ENCODE measurements at regions not wholly inside any gene's neighbourhood (a gene's known extent, or its start where the extent isn't known, plus 50 kb on each side); places are given as distances from the start of the nearest gene placed in this dataset.

GRCh38 chr10:106280896-106281460, 883.5 kb downstream of the SORCS1 start:
- POLR2A ChIA-PET, result no interaction called here
- Histone ChIP-seq H3K9me3 (ENCODE audit: control extremely low read depth in 1 of 3, control insufficient read depth in 2 of 3, insufficient read depth in 1 of 3, low read length in 2 of 3) (peaks cover 0 to 1% (median 0%) of the 10 kb centered on the region in 3 donors), H3K27ac (ENCODE audit: low read length in 2 of 2) (no peak overlapping the region)

DNA sequence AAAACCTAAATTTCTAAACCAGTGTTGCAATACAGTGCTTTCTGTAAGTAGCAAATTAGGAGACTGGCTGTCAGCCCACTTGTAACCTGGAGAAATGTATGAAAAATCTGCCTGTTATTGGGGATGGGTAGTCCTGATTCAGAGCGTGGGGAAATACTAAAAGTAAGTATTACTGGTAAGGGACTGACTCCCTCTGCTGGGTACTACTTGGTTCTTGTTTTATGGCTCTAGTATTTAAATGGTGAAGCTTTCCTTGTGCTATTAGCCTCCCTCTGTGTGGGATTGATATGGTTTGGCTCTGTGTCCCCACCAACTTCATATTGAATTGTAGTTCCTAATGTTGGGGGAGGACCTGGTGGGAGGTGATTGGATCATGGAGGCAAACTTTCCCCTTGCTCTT, 886.1 kb downstream of the SORCS1 start:
- POLR2A ChIA-PET, result no interaction called here
- H3K4me3 Mint-ChIP-seq, result no peak overlapping the region

More at GRCh38 chr10:106280896-106281460, 883.5 kb downstream of the SORCS1 start:
- no peaks in the 10 kb centered on the region for H3K4me1 Mint-ChIP-seq
- Histone ChIP-seq H3K27me3 (replicated peaks in 1 of 4; ENCODE audit: control extremely low read depth in 1 of 4, control insufficient read depth in 3 of 4, insufficient read depth in 4 of 4, low read length in 3 of 4) (no peaks in the 10 kb centered on the region), H3K4me3 (ENCODE audit: control extremely low read depth in 1 of 5, extremely low read depth in 1 of 5, insufficient read depth in 1 of 5, low read depth in 2 of 5, low read length in 4 of 5) (no peak overlapping the region), H3K79me2 (ENCODE audit: control insufficient read depth, insufficient read depth, low read length) (no peaks in the 10 kb centered on the region), H3K4me2 (replicated peaks; ENCODE audit: low read depth, low read length, poor library complexity, severe bottlenecking) (no peak overlapping the region), H3K36me3 (replicated peaks in 1 of 2; ENCODE audit: control extremely low read depth in 1 of 2, control insufficient read depth in 1 of 2, extremely low read depth in 1 of 2, insufficient read depth in 2 of 2, low read length in 1 of 2) (no peaks in the 10 kb centered on the region), H2AFZ (ENCODE audit: insufficient read depth, low read depth, low read length, poor library complexity, severe bottlenecking) (no peak overlapping the region), H3K9ac (ENCODE audit: low read length) (no peak overlapping the region), H4K20me1 (ENCODE audit: control insufficient read depth, insufficient read depth, low read length, poor library complexity, severe bottlenecking) (no peaks in the 10 kb centered on the region), H3K4me1 (ENCODE audit: control insufficient read depth in 2 of 2, insufficient read depth in 2 of 2, low read length in 2 of 2) (no peaks in the 10 kb centered on the region)
- ATAC-seq (ENCODE audit: low read depth) (no peak), DNase-seq (no peak)
- H3K9me3 Mint-ChIP-seq (ENCODE audit: insufficient read depth), result peaks cover 8% of the 10 kb centered on the region
- no peak overlapping the region for H3K27ac Mint-ChIP-seq
- intact Hi-C loops (cut with micrococcal nuclease), result no loop called here
- no peak overlapping the region for H3K4me3 Mint-ChIP-seq
- 77% methylated on average over 6 of the region's 7 CpGs for WGBS (ENCODE audit: insufficient coverage)
- TF ChIP-seq, protein P1, sequence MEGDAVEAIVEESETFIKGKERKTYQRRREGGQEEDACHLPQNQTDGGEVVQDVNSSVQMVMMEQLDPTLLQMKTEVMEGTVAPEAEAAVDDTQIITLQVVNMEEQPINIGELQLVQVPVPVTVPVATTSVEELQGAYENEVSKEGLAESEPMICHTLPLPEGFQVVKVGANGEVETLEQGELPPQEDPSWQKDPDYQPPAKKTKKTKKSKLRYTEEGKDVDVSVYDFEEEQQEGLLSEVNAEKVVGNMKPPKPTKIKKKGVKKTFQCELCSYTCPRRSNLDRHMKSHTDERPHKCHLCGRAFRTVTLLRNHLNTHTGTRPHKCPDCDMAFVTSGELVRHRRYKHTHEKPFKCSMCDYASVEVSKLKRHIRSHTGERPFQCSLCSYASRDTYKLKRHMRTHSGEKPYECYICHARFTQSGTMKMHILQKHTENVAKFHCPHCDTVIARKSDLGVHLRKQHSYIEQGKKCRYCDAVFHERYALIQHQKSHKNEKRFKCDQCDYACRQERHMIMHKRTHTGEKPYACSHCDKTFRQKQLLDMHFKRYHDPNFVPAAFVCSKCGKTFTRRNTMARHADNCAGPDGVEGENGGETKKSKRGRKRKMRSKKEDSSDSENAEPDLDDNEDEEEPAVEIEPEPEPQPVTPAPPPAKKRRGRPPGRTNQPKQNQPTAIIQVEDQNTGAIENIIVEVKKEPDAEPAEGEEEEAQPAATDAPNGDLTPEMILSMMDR (IDR thresholded peaks at IDR 0.05), result no peak
- no peak for TF ChIP-seq EZH2 (IDR thresholded peaks at IDR 0.05; ENCODE audit: borderline replicate concordance, insufficient read depth, low read depth, low read length, poor library complexity, severe bottlenecking)
- CTCF ChIA-PET, result no interaction called here
- no peaks in the 10 kb centered on the region for H3K27me3 Mint-ChIP-seq

More for the DNA sequence above, 886.1 kb downstream of the SORCS1 start:
- ATAC-seq (ENCODE audit: low read depth) (no peak), DNase-seq (no peak)
- Mint-ChIP-seq H3K27me3 (no peaks in the 10 kb centered on the region), H3K4me1 (no peaks in the 10 kb centered on the region), H3K27ac (no peak overlapping the region), H3K9me3 (ENCODE audit: insufficient read depth) (peaks cover 8% of the 10 kb centered on the region)
- Histone ChIP-seq H3K36me3 (replicated peaks in 1 of 2; ENCODE audit: control extremely low read depth in 1 of 2, control insufficient read depth in 1 of 2, extremely low read depth in 1 of 2, insufficient read depth in 2 of 2, low read length in 1 of 2) (no peaks in the 10 kb centered on the region), H4K20me1 (ENCODE audit: control insufficient read depth, insufficient read depth, low read length, poor library complexity, severe bottlenecking) (no peaks in the 10 kb centered on the region), H3K4me1 (ENCODE audit: control insufficient read depth in 2 of 2, insufficient read depth in 2 of 2, low read length in 2 of 2) (no peaks in the 10 kb centered on the region), H3K79me2 (ENCODE audit: control insufficient read depth, insufficient read depth, low read length) (no peaks in the 10 kb centered on the region), H3K4me3 (ENCODE audit: control extremely low read depth in 1 of 5, extremely low read depth in 1 of 5, insufficient read depth in 1 of 5, low read depth in 2 of 5, low read length in 4 of 5) (no peak overlapping the region), H3K27me3 (replicated peaks in 1 of 4; ENCODE audit: control extremely low read depth in 1 of 4, control insufficient read depth in 3 of 4, insufficient read depth in 4 of 4, low read length in 3 of 4) (no peaks in the 10 kb centered on the region), H3K4me2 (replicated peaks; ENCODE audit: low read depth, low read length, poor library complexity, severe bottlenecking) (no peak overlapping the region), H2AFZ (ENCODE audit: insufficient read depth, low read depth, low read length, poor library complexity, severe bottlenecking) (no peak overlapping the region), H3K9me3 (ENCODE audit: control extremely low read depth in 1 of 3, control insufficient read depth in 2 of 3, insufficient read depth in 1 of 3, low read length in 2 of 3) (peaks cover 0 to 1% (median 0%) of the 10 kb centered on the region in 3 donors), H3K27ac (ENCODE audit: low read length in 2 of 2) (no peak overlapping the region), H3K9ac (ENCODE audit: low read length) (no peak overlapping the region)
- intact Hi-C loops (cut with micrococcal nuclease), result no loop called here
- CTCF ChIA-PET, result no interaction called here
- TF ChIP-seq, protein P1 (IDR thresholded peaks at IDR 0.05), result no peak
- no peak for TF ChIP-seq EZH2 (IDR thresholded peaks at IDR 0.05; ENCODE audit: borderline replicate concordance, insufficient read depth, low read depth, low read length, poor library complexity, severe bottlenecking)
- 40% methylated on average over 1 of the region's 1 CpG for WGBS (ENCODE audit: insufficient coverage)

Measured in B cell (primary cell).